ENCODE measurements at regions not wholly inside any gene's neighbourhood (a gene's known extent, or its start where the extent isn't known, plus 50 kb on each side); places are given as distances from the start of the nearest gene placed in this dataset.

DNA sequence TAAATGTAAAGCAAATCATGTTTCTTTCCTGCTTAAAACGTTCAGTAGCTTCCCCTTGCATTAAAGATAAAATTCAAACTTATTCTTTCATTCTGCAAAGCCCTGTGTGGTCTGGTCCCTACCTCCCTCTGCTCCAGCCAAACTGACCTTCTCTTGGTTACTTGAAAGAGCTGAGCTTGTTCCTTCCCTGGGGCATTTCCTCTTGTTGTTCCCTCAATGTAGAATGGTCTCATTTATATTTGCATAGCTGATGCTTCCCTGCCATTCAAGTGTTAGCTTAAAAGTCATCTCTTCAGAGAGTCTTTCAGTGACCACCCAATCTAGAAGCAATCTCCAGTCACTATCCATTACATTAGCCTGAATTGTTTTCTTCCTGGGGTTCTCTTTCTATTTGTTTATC, 1618.5 kb upstream of the TENM4 start:
- TF ChIP-seq, protein P1, sequence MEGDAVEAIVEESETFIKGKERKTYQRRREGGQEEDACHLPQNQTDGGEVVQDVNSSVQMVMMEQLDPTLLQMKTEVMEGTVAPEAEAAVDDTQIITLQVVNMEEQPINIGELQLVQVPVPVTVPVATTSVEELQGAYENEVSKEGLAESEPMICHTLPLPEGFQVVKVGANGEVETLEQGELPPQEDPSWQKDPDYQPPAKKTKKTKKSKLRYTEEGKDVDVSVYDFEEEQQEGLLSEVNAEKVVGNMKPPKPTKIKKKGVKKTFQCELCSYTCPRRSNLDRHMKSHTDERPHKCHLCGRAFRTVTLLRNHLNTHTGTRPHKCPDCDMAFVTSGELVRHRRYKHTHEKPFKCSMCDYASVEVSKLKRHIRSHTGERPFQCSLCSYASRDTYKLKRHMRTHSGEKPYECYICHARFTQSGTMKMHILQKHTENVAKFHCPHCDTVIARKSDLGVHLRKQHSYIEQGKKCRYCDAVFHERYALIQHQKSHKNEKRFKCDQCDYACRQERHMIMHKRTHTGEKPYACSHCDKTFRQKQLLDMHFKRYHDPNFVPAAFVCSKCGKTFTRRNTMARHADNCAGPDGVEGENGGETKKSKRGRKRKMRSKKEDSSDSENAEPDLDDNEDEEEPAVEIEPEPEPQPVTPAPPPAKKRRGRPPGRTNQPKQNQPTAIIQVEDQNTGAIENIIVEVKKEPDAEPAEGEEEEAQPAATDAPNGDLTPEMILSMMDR (conservative IDR thresholded peaks at IDR 0.05; ENCODE audit: low read length) = no peak
- TF ChIP-seq EZH2phosphoT487 (IDR thresholded peaks at IDR 0.05; ENCODE audit: borderline replicate concordance, low read depth, low read length) = no peak
